AG09319 (cell line): ENCODE measurements at regions not wholly inside any gene's neighbourhood (a gene's known extent, or its start where the extent isn't known, plus 50 kb on each side); places are given as distances from the start of the nearest gene placed in this dataset.
"Not testable (repeated sequence)": the region's sequence is repeated elsewhere in the genome, so short reads cannot be mapped to it uniquely, and the experiment has no call there.

Experiments
- DNase-seq: peaks from one replicate; pipeline ENCODE4 v3.0.0-alpha.2; 2010; ENCODE audit warnings: low read depth; ENCODE audit errors: extremely low read depth
- TF ChIP-seq, protein P1 (sequence below): IDR thresholded peaks from 2 replicates; pipeline ENCODE4 v1.5.1; 2011; ENCODE audit warnings: low read depth, mild to moderate bottlenecking, inconsistent platforms, low read length, moderate library complexity

DNA sequence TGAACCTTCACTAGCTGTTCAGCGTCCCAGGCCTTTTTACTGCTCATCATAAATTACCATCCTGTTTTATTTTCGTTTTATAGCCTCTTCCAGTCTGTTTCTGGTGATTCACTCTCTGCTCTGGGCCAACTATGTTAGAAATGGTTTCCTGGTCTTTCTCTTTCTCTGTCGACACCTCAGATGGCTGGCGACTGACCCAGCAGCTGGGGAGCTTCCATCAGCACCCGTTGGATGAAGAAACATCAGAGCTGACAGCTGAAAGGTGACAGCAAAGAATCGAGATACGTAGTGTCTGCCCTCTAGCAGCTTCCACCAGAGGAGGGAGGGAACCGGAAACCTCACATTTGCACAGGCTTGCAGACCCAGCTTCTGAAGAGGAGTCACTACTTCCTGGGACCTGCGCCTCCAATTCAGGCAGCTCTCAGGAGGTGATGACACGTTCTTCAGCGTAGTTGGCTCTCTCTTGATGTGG lies 82.9 kb upstream of the MLN start:
- no peak for DNase-seq
- TF ChIP-seq, protein P1, sequence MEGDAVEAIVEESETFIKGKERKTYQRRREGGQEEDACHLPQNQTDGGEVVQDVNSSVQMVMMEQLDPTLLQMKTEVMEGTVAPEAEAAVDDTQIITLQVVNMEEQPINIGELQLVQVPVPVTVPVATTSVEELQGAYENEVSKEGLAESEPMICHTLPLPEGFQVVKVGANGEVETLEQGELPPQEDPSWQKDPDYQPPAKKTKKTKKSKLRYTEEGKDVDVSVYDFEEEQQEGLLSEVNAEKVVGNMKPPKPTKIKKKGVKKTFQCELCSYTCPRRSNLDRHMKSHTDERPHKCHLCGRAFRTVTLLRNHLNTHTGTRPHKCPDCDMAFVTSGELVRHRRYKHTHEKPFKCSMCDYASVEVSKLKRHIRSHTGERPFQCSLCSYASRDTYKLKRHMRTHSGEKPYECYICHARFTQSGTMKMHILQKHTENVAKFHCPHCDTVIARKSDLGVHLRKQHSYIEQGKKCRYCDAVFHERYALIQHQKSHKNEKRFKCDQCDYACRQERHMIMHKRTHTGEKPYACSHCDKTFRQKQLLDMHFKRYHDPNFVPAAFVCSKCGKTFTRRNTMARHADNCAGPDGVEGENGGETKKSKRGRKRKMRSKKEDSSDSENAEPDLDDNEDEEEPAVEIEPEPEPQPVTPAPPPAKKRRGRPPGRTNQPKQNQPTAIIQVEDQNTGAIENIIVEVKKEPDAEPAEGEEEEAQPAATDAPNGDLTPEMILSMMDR = no peak

- TF ChIP-seq, protein P1 = no peak
- DNase-seq = no peak
Measured at GRCh38 chr6:33885132-33886057, 81.6 kb upstream of the MLN start.

DNA sequence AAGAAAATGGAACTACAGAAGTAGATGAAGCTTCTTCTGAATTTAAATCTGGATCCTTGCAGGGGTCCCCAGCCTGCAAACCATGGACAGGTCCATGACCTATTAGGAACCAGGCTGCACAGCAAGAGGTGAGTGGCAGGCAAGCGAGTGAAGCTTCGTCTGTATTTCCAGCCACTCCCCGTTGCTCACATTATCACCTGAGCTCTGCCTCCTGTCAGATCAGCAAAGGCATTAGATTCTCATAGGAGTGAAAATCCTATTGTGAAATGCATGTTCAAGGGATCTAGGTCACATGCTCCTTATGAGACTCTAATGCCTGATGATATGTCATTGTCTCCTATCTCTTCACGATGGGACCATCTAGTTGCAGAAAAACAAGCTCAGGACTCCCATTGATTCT lies 79.8 kb upstream of the MLN start:
- not testable (repeated sequence) for DNase-seq

- DNase-seq = no peak
- TF ChIP-seq, protein P1 = no peak
Measured at GRCh38 chr6:33882154-33882553, 78.4 kb upstream of the MLN start.

DNA sequence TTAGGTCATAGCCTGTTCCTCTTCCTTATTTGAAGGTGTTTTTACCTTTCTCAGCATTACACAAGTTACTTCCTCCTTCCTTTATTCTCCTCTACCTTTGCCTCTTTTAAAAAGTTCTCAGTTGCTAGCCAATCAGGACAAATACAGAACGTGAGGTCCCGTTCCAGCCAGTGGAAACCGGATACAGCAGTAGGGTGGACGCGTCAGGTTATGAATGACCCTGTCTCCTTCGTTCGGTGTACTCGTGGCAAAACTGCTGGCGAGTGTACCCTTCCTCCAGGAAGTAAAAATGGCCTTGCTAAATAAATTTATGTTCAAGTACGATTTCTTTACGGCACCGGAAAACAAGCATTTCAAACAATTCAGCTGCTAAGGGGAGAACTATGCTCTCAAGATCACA lies 77.0 kb upstream of the MLN start:
- DNase-seq = no peak
- TF ChIP-seq, protein P1 = no peak

GRCh38 chr6:33880104-33880678 lies 76.4 kb upstream of the MLN start:
- DNase-seq = no peak
- TF ChIP-seq, protein P1 = no peak

- DNase-seq = no peak
- TF ChIP-seq, protein P1 = no peak
Measured at GRCh38 chr6:33878562-33878961, 74.8 kb upstream of the MLN start.
